Suprapubic skin (tissue), 4 donors: ENCODE measurements at regions not wholly inside any gene's neighbourhood (a gene's known extent, or its start where the extent isn't known, plus 50 kb on each side); places are given as distances from the start of the nearest gene placed in this dataset.

Experiments
- EP300 ChIP-seq: sonication (generic); formaldehyde crosslinking; IDR thresholded peaks from one replicate; pipeline ENCODE4 v1.6.1; 2017; ENCODE audit warnings: antibody characterized with exemption
- POLR2A ChIP-seq, 2 donors: fragments of 450-650 bp; IDR thresholded peaks; one replicate each; pipeline ENCODE4 v1.6.1; 2017; ENCODE audit warnings: antibody characterized with exemption in 2 of 2, mild to moderate bottlenecking in 2 of 2, moderate library complexity in 2 of 2
- POLR2AphosphoS5 ChIP-seq, 3 donors: sonication (generic); formaldehyde crosslinking; IDR thresholded peaks; one replicate each; pipeline ENCODE4 v1.6.1; 2017; ENCODE audit warnings: antibody characterized with exemption in 3 of 3
- TF ChIP-seq, protein P1 (sequence below), 2 donors: fragments of 200-600 bp in 1 of 2; fragments of 450-650 bp in 1 of 2; sonication (generic) in 1 of 2; IDR thresholded peaks; one replicate each; pipeline ENCODE4 v1.5.1; 2016 to 2019; ENCODE audit warnings: antibody characterized with exemption in 2 of 2, mild to moderate bottlenecking in 1 of 2, moderate library complexity in 1 of 2

DNA sequence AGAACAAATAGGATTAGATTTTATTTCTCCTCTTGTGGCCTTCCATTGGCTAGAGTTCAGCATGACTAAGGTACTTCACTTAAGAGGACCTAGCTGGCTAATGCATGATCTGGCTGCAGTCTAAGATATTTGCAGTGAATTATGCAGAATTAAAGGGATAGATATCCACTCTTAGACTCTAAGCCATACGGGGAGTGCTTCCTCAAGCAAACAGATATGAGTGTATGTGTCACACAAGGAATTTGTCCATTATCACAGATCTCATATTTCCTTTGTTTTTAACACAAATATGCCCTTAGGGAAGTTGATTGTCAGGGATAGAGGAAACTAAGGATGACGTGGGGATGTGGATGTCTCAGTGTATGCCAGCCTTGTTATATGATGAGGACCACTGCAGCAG, 88.1 kb upstream of the DHRS4 start:
- TF ChIP-seq, protein P1, sequence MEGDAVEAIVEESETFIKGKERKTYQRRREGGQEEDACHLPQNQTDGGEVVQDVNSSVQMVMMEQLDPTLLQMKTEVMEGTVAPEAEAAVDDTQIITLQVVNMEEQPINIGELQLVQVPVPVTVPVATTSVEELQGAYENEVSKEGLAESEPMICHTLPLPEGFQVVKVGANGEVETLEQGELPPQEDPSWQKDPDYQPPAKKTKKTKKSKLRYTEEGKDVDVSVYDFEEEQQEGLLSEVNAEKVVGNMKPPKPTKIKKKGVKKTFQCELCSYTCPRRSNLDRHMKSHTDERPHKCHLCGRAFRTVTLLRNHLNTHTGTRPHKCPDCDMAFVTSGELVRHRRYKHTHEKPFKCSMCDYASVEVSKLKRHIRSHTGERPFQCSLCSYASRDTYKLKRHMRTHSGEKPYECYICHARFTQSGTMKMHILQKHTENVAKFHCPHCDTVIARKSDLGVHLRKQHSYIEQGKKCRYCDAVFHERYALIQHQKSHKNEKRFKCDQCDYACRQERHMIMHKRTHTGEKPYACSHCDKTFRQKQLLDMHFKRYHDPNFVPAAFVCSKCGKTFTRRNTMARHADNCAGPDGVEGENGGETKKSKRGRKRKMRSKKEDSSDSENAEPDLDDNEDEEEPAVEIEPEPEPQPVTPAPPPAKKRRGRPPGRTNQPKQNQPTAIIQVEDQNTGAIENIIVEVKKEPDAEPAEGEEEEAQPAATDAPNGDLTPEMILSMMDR (IDR thresholded peaks at IDR 0.05) = no peak
- no peak for TF ChIP-seq POLR2A (IDR thresholded peaks at IDR 0.05)
- TF ChIP-seq EP300 = no peak
- TF ChIP-seq POLR2AphosphoS5 (IDR thresholded peaks at IDR 0.05) = no peak
